UCSD-AML1 (cell line): ENCODE measurements at regions not wholly inside any gene's neighbourhood (a gene's known extent, or its start where the extent isn't known, plus 50 kb on each side); places are given as distances from the start of the nearest gene placed in this dataset.

ENCODE experiments used
- DNase-seq: peaks from one replicate; lab custom pipeline; 2025; ENCODE audit not compliant: unreplicated experiment; lab: John Stamatoyannopoulos, UW

DNA sequence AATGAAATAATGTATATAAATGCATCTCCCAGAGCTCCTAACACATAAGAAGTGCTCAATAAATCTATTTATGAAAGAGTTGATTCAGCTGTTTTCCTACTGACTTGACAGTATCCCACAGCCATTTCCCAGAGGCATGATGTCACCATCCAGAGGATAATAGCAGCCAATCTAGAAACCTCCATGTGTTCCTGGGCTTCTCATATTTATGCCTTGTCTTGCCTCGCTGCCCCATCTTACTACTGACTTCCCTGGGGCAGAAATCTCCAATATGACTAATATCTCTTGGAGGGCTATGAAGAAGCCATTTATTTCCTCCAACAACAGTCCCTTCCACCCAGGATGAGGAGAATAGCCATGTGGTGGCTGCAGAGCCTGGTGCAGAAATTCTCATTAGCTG is 115.4 kb upstream of the NAV2 start:
- DNase-seq, result no peak

DNA sequence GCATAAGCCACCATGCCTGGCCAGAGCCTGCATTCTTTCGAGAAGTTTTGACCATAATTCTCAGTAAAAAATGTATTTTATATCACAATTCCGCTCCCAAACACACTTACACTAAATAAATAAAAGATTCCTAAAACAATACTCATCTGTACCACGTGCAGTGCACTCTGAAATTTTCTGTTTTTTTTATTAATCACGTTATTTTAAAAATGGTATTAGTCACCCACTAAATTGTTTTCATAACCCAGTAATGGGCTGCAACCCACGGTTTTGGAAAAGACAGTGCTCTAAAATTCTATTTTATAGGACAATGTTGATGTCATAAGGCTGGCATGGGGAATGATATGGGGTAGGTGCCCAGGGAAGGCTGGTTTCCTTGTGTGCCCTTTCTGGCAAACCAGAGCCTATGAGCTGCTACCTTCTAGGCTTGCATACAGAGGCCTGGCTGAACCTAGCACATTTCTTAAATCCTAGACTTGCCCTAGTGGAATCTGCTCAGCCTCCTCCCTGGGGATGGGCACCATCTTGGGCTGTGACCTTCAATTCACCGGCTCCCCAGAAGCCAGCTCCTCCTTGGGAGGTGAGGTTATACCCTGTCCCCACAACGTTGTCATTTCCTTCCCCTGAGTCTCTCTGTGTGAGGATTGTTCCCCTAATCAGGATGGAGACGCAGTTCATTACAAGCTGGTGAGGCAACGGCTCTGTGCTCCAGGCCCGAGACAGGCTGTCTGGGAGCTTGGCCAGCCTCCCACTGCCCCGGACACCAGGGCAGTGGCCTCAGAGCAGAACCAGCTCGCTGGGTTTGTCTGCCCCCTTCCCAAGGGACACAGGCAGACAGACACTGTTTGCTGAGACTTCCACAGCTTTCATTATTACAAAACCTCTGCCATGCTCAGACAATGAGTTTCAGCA is 116.5 kb upstream of the NAV2 start:
- no peak for DNase-seq

DNA sequence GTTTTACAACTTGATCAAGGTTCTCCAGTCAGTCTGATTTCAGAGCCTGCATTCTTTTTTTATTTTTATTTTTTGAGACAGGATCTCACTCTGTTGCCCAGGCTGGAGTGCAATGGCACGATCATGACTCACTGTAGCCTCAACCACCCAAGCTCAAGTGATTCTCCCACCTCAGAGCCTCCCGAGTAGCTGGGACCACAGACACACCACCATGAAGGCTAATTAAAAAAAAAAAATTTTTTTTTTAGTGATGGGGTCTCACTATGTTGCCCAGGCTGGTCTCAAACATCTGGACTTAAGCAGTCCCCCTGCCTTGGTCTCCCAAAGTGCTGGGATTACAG is 117.2 kb upstream of the NAV2 start:
- no peak for DNase-seq

DNA sequence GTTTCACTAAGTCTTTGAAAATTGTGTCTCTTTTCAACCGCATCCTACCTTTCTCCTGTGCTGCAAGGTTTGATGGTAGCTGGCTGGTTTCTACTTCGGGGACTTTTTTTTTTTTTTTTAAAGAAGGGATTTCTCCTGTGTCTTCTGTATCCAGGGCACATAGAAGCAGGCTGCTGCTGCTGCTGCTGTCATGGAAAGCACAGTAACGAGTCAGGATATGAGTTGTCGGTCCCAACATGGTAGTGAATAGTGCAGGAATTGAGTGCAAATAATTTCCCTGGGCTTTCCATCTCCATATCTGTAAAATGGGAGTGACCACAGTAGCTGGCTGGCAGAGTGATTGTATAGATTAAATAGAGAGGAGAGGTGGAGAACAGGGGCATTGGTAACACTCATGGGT is 118.3 kb upstream of the NAV2 start:
- DNase-seq, result no peak

DNA sequence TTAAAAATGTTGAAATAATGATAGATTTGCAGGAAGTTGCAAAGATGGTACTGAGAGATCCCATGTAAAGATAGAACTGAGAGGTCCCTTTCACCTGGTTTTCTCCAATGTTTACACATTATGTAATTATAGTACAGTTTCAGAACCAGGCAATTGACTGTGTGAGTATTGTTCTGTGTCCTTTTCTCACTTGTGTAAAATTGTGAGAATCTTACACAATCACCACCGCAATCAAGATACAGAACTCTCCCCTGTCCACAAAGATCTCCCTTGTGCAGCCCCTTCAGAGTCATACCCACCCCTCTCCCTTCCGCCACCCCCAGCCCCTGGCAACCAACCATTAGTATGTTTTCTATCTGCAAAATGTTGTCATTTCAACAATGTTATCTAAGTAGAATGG is 119.8 kb upstream of the NAV2 start:
- DNase-seq, result no peak

DNA sequence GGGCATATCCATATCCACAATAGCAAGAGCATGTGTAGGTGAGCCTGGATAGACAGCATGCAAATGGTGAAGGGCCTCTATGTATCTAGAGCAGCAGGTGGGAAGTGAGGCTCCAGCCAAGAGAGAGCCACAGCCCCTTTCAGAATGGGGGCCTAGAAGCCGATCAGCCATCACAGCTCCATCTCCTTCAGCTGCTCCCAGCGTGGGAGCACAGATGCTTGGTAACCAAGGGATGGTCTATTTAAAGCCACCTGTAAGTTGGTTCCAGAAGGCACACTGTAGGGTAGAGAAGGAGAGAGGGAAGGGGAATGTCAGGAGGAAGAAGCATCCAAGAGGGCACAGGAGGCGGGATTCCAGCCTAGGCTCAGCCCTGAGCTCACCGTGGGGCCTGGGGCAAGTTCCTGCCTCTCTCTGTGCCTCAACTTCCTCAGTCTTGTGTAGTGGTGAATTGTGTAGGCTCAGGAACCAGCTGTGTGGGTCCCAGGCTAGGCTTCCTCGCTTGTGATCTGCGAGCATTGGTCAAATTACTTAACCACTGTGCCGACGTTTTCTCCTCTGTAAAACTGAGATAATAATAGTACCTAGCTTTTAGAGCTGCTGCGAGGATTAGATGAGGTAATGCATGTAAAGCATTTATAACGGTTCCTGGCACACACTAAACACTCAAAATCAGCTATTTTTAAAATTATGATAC is 122.9 kb upstream of the NAV2 start:
- DNase-seq, result no peak

DNA sequence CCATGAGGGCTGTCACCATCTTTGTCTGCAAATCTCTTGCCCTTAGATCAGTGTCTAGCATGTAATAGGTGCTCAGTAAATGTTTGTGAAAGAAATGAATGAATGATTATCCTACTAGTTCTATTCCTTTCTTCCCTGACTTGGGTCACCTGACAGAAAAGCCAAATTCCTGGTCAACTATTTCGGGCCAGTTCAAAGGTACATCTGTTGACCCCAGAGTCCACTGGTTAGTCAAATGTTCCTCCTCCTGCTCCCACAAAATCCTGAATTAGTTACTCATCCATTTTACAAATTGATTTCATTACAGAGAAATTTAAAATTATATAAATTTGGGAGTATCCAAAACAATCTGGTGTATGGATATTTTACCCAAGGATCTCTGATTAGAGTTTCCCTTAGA is 124.7 kb upstream of the NAV2 start:
- no peak for DNase-seq

DNA sequence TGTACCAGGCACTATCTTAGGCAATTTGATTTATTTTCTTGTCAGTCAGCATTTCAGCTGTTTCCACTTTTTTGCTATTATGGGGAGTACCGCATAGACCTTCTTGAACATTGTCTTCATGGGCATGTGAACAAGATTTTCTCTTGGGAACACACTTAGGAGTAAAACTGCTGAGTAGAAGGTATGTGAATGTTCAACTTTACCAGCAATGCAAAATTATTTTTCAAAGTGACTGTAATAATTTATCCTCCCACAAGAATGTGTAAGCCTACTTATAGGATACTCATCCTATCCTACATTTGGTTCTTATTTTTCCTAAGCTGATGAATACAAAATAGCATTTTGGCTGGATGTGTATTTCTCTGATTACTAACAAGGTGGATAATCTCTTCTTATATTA is 132.0 kb upstream of the NAV2 start:
- DNase-seq, result no peak

DNA sequence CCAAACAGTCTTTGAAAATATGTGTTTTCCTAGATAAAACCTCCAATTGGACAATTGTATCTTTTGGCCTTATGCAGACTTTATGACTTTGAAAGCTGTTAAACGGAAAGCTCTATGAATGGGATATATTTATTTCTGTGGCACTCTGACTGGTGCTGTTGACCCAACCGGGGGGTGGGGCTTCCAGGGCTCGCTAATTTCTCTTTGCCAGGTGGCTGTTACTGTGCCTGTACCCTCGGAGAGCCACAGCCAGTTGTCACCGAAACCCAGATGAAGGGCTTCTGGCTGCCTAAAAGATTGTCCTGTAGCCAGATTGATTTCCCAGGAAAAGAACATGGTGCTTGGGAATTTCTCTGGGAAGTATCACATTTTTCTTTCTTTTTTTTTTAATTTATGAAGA is 132.7 kb upstream of the NAV2 start:
- DNase-seq, result no peak

DNA sequence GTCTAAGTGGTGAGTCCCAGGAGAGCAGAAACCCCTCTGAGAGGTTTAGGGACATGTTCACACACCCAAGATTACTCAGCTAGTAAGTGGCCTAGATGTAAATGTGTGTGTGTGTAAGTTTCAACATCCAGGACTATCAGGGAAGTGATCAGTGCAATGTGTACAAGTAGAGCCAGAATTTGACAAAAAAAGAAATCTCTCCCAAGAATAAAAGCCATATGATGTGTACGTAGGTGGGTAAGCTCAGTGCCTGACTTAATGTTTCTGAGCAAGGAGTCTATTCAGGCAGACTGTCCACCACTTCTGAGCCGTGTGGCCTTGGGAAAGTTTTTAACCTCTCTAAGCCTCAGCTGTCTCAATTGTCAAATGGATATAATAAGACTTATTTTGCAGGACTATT is 133.8 kb upstream of the NAV2 start:
- no peak for DNase-seq

DNA sequence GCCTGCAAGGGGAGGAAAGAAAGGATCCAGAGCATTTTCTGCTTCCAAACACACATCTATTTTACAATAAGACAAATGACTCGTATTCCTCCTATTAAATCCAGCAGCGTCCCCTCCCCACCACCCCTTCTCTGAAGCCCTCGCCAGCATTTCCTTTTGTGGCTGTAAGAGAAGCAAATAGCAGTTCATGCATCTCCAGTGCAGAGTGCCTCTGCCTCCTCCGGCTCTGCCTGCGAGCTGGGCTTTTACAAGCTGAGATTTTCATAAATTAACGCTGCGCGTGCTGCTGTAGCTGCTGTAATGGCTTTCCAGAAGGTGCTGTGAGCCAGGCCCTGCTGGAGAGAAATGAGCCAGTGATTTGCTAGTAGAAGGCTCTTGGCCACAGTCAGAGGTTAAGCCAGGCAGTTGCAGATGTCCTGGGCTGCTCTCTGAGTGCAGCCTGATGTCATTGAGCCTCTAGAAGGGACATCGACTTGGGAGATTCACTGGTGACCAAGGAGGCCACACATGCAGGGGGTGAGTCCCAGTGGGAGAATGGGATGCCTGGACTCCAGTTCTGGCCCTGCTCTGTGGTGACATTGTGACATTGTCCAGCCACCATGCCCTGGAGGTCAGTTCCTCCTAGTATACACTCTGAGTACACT is 134.5 kb upstream of the NAV2 start:
- DNase-seq, result no peak

DNA sequence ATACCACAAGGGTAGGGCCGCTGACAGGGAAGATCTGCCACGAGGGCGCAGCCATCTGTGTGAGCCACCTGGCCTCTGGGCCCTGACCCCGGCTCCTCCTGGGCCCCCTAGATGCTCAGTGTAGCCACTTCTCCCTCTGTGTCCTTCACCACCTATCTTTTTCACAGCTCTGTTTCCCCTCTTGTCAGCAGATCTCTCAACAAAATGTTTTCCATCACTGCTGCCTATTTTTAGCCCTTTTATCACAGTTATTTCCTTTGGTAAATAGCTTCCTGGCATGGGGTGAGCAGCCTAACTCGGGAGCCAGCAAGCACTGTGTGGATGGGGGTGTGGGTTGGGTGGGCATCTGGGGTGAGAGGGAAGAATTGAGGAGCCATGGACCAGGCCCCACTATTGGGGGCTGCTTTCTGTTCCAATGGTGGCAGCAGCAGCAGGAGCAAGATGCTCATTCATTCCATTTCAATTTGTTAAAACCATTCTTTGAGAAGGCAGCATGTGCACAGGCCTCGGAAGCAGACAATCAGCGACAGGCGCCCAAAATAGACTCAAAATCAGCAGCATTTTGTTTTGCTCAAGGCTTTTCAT is 135.2 kb upstream of the NAV2 start:
- no peak for DNase-seq

DNA sequence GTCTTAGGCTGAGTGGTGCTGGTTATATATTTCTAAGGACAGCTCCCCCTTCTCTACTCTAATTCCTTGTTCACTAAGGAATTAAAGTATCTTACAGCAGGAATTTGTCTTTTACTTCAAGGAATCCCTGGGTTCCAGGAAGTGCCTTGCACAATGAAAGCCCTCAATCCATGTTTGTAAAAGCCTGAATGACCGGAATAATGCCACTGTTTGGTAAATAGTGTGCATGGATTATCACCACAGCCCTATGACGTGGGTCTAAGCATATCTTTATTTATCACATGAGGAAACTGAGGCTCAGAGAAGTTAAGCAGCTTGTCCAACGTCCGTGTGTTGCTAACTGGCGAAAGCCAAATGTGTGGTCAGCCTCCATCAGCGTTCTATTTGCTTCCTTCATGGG is 135.7 kb upstream of the NAV2 start:
- no peak for DNase-seq

DNA sequence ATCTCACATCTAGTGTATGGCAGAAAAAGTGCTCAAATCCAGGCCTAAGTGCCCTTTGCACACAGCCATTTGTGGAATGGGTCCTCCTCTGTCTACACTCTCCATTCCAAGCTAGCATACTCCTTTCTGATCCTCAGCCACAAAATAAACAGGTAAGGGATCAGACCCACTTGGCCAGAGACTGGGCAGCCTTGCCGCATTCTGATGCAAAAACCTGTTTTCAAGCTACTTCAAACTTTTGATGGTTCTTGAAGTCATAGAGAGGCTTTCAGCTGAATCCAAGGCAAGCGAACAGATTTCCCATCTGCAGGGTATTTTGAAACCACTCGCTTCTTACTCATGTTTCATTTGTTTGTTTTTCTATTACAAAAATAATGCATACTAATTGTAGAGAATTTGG is 136.6 kb upstream of the NAV2 start:
- no peak for DNase-seq

DNA sequence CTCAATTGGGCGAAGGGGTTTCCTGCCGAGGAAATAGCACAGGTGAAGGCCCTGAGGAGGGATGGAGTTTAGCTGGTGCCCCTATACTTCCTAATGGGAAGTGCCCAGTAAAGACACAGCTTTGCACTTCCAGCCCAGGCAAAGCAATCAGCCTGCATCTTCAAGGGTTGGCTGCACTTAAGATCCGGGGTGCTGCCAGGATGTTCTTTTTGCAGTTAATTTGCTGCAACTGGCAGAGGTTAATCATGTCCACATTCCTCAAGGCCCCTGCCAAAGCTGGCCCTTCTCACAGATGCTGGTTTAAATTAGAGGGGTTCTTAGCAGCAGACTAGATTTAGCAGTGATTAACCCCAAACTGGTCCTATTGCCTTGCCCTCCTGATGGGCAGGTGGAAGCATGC is 137.7 kb upstream of the NAV2 start:
- no peak for DNase-seq

DNA sequence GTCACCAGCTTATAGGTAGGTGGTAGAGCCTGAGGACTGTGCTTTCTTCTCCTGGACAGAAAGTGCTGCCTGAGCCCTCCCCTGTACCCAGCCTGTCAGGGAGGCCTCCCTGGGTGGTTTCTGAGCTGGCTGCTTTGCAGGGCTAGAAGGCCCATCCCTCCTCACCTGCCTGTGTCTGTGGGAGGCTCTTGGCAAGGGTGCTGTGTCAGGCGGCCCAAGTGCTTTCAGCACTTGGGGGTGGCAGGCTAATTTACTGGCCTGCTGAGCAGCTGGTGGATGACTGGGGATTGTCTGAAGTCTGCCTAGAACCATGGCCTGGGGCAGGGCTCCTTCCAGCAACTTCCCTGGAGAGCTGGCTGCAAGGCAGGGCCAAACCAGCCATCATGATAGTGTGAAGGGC is 139.0 kb upstream of the NAV2 start:
- no peak for DNase-seq

DNA sequence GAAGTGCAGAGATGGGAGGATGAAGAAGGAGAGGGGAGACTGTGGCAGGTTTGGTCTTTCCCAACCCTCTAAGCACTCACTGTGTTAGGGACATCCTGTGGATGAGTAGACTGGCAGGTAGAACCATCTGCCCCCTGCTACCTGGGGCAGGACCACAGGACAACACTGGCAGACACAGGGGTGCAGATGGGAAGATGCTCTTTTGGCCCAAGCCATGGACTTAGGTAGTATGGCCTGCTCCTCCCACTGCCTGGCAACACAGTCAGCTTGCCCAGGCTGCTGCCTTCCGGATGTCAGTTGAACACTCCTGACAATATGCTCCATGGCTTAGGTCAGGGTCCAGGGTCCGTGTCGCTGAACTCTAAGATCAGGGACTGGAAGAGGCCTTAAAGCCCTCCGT is 140.7 kb upstream of the NAV2 start:
- DNase-seq, result no peak

DNA sequence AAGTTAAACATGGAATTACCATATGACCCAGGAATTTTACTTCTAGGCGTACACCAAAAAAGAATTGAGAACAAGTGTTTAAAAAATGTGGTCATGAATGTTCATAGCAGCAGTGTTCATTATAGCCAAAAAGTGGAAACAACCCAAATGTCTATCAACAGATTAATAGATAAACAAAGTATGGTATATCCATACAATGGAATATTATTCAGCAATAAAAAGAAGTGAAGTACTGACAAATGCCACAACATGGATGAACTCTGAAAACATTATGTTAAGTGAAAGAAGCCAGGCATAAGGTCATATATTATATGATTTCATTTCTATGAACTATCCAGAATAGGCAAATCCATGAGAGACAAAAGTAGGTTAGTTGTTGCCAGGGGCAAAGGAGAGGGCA is 141.7 kb upstream of the NAV2 start:
- no peak for DNase-seq

DNA sequence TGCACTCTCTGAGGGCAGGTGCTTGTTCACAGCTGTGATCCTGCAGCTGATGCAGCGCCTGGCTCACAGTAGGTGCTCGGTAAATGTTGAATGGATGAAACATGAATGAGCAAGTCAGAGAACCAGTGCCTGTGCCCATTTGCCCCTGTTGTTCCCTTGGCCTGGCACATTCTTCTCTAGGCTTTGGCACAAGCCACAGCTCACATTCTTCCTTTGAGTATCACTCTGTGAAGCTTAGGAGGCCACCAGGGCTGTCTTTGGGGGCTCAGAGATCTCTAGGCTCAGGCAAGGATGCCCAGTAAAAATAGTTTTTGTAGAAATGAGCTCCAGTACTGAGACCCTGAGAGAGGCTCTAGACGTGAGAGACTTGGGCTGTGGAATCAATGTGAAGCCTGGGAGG is 144.6 kb upstream of the NAV2 start:
- no peak for DNase-seq

DNA sequence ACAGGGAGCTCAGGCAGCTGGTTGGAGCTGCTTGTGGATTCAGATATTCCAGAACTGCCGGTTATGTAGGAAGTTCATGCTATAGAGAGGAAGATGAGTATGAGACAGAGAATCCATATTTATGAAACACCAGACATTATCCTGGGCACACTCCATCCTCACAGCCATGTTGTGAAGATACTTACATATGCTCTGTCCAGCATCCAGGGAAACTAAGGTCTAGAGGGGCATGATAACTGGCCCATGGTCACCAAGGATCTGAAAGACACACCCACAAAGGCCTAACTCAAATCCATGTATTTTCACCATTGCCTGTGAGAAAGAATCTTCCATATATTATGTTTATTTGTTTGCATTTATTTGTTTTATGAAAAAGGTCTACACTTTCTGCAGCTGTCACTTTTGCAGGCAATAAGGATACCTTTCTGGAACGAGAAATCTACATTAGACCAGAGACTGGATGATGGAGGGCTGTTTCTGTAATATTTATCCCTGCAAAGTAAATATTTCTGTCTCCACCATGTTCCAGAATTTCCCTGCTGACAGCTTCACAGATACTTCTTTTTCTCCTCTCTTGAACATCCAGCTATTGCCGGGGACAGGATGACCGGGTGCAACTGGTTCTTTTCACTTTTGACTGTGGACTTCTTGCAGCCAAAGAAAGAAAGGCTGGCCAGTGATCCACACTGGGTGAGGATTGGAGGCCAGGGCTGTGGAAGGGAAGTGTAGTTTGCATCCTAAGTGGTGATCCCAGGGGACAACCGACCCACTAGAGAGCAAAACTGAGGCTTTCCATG is 145.9 kb upstream of the NAV2 start:
- DNase-seq, result no peak

DNA sequence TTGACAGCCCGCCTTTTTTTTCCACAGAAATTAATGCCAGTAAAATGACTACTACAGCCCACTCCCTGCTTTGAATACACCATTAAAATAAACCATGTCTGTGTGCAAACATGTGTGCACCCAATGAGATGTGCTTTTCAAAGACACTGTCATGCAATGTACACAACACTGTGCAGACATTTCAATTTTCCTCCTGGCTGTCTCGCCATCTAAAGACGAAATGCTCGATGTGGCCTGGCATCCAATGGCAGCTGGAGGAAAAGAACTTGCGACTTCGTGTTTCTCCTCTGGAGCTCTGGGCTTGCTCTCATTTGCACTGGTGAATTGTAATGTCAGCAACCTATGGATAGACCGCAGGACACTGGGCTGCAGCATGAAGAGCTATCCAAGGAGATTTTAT is 147.0 kb upstream of the NAV2 start:
- DNase-seq, result no peak
